ENCODE measurements at regions not wholly inside any gene's neighbourhood (a gene's known extent, or its start where the extent isn't known, plus 50 kb on each side); places are given as distances from the start of the nearest gene placed in this dataset.

GRCh38 chr10:83250396-83250795 is 888.9 kb upstream of the GHITM start:
- TF ChIP-seq TP53 (CRISPR knock-in tag; IDR thresholded peaks at IDR 0.05) = no peak
- TF ChIP-seq HOXB5 (CRISPR knock-in tag; IDR thresholded peaks at IDR 0.05) = no peak
- TF ChIP-seq E2F6 (IDR thresholded peaks at IDR 0.05; ENCODE audit: borderline replicate concordance, low read depth) = no peak
- TF ChIP-seq NPAS2 (CRISPR knock-in tag; IDR thresholded peaks at IDR 0.05; ENCODE audit: borderline replicate concordance) = no peak
- TF ChIP-seq MAX (IDR thresholded peaks at IDR 0.05) = no peak
- no peak for TF ChIP-seq JUNB (IDR thresholded peaks at IDR 0.05)
- no peak for TF ChIP-seq CTCF (IDR thresholded peaks at IDR 0.05)
- no peak for TF ChIP-seq SMC3 (IDR thresholded peaks at IDR 0.05)

Data from A549 (cell line).